GM12878 (cell line): ENCODE measurements at regions not wholly inside any gene's neighbourhood (a gene's known extent, or its start where the extent isn't known, plus 50 kb on each side); places are given as distances from the start of the nearest gene placed in this dataset.

Experiments used
- ATAC-seq: fragments of 200-7000 bp; cut with Tn5 transposase; 3 replicates; pipeline ENCODE4 v1.9.1; 2020; ENCODE audit warnings: mild to moderate bottlenecking, moderate library complexity
- BruUV-seq: library from RNA; stranded (reverse); fragments of 400-500 nt; replicated peaks from 2 replicates; lab custom pipeline; 2021; lab: Mats Ljungman, UMichigan
- CTCF ChIA-PET: fragments of 300-600 bp; sonication (Branson Sonifier 250); formaldehyde crosslinking; extraction: SDS; loops from one replicate; lab custom pipeline; 2021; ENCODE audit warnings: inconsistent platforms; lab: Yijun Ruan, JAX
- POLR2A ChIA-PET: fragments of 350-600 bp; formaldehyde crosslinking; extraction: SDS; loops from one replicate; lab custom pipeline; 2021; ENCODE audit warnings: inconsistent platforms; lab: Charles Lee
- RAD21 ChIA-PET: fragments of 300-600 bp; sonication (Branson Sonifier 250); formaldehyde crosslinking; loops from one replicate; lab custom pipeline; 2023; ENCODE audit warnings: antibody characterized with exemption; ENCODE audit not compliant: unreplicated experiment; lab: Charles Lee
- SMC1A ChIA-PET: fragments of 300-600 bp; sonication (Branson Sonifier 250); formaldehyde crosslinking; loops from one replicate; lab custom pipeline; 2023; ENCODE audit not compliant: unreplicated experiment, uncharacterized antibody; lab: Charles Lee
- DNase-seq: peaks from one replicate; pipeline ENCODE4 v3.0.0-alpha.2; 2011; ENCODE audit warnings: low read depth, low spot score
- FAIRE-seq: peaks from 3 replicates; lab custom pipeline; 2011; peaks lifted over from hg19 to GRCh38; lab: Jason Lieb, UNC
- H2AFZ ChIP-seq: 2 replicates; pipeline ENCODE4 v1.6.0; 2011; ENCODE audit warnings: low read depth, low read length, control low read depth; ENCODE audit not compliant: control insufficient read depth
- H3K27ac ChIP-seq: 2 replicates; pipeline ENCODE4 v1.5.1; 2011; ENCODE audit warnings: control low read depth; ENCODE audit not compliant: control insufficient read depth, insufficient read depth
- H3K27me3 ChIP-seq, 2 experiments: replicated peaks in 1 of 2; 2 replicates each; pipeline versions ENCODE4 v1.6.0 to v1.6.1; 2011; ENCODE audit warnings: low read length in 1 of 2; ENCODE audit not compliant: control insufficient read depth in 2 of 2, insufficient read depth in 2 of 2
- H3K36me3 ChIP-seq, 2 experiments: 2 replicates each; pipeline ENCODE4 v1.5.1; 2011; ENCODE audit warnings: low read length in 1 of 2; ENCODE audit not compliant: control insufficient read depth in 2 of 2, insufficient read depth in 2 of 2
- H3K4me1 ChIP-seq: 2 replicates; pipeline ENCODE4 v1.6.1; 2011; ENCODE audit warnings: mild to moderate bottlenecking, low read length, moderate library complexity, mixed read lengths; ENCODE audit not compliant: control insufficient read depth, insufficient read depth
- H3K4me2 ChIP-seq: 2 replicates; pipeline ENCODE4 v1.6.0; 2011; ENCODE audit warnings: control low read depth; ENCODE audit not compliant: control insufficient read depth, insufficient read depth
- H3K4me3 ChIP-seq: fragments of 200-600 bp; sonication (generic); 2 replicates; pipeline ENCODE4 v1.5.1; 2016
- H3K79me2 ChIP-seq: 2 replicates; pipeline ENCODE4 v1.6.0; 2011; ENCODE audit warnings: low read length; ENCODE audit not compliant: control insufficient read depth, insufficient read depth
- H3K9ac ChIP-seq: 2 replicates; pipeline ENCODE4 v1.8.0; 2011; ENCODE audit warnings: low read length, control low read depth, mixed read lengths; ENCODE audit not compliant: control insufficient read depth, insufficient read depth
- H3K9me3 ChIP-seq: replicated peaks from 3 replicates; pipeline ENCODE4 v1.5.1; 2011; ENCODE audit warnings: mild to moderate bottlenecking, low read length; ENCODE audit not compliant: control insufficient read depth, insufficient read depth
- H4K20me1 ChIP-seq: 2 replicates; pipeline ENCODE4 v1.6.0; 2011; ENCODE audit not compliant: control insufficient read depth, insufficient read depth
- BACH1 ChIP-seq: fragments of 450-650 bp; IDR thresholded peaks from 2 replicates; pipeline ENCODE4 v1.6.1; 2017; ENCODE audit warnings: mild to moderate bottlenecking, borderline replicate concordance
- HDAC2 ChIP-seq: fragments of 200-600 bp; sonication (generic); IDR thresholded peaks from 2 replicates; pipeline ENCODE4 v1.6.1; 2017
- HDAC6 ChIP-seq: fragments of 200-600 bp; sonication (generic); IDR thresholded peaks from one replicate; pipeline ENCODE4 v1.8.0; 2017; ENCODE audit warnings: antibody characterized with exemption; ENCODE audit not compliant: unreplicated experiment
- MTA2 ChIP-seq: fragments of 450-650 bp; IDR thresholded peaks from 2 replicates; pipeline ENCODE4 v1.6.1; 2016; ENCODE audit warnings: low read depth, mild to moderate bottlenecking, moderate library complexity
- MTA3 ChIP-seq: IDR thresholded peaks from 2 replicates; pipeline ENCODE4 v1.6.1; 2012; ENCODE audit warnings: low read length, inconsistent platforms, borderline replicate concordance
- NBN ChIP-seq: fragments of 450-650 bp; IDR thresholded peaks from 2 replicates; pipeline ENCODE4 v1.6.1; 2016
- POU2F2 ChIP-seq: IDR thresholded peaks from 3 replicates; pipeline ENCODE4 v1.6.1; 2011; ENCODE audit warnings: low read depth, mild to moderate bottlenecking, low read length, borderline replicate concordance
- SIN3A ChIP-seq: IDR thresholded peaks from 2 replicates; pipeline ENCODE4 v1.6.1; 2012; ENCODE audit warnings: low read depth, low read length, improper control_type of control experiment
- ZBED1 ChIP-seq: IDR thresholded peaks from 2 replicates; pipeline ENCODE4 v1.6.1; 2016; ENCODE audit warnings: borderline replicate concordance
- ZNF24 ChIP-seq: fragments of 450-650 bp; IDR thresholded peaks from 2 replicates; pipeline ENCODE4 v1.6.1; 2017; ENCODE audit warnings: antibody characterized with exemption, mild to moderate bottlenecking
- ZNF592 ChIP-seq: fragments of 450-650 bp; IDR thresholded peaks from 2 replicates; pipeline ENCODE4 v1.6.1; 2017; ENCODE audit warnings: mild to moderate bottlenecking, moderate library complexity
- ZNF687 ChIP-seq: fragments of 450-650 bp; IDR thresholded peaks from 2 replicates; pipeline ENCODE4 v1.6.1; 2017; ENCODE audit warnings: mild to moderate bottlenecking, moderate library complexity
- in situ Hi-C: fragments of 300-500 bp; cut with MboI; formaldehyde crosslinking; loops from 9 replicates; pipeline ENCODE4 v1.14.3; 2018; ENCODE audit warnings: mixed read lengths
- intact Hi-C: fragments of 100-400 bp; cut with micrococcal nuclease; formaldehyde crosslinking; loops from one replicate; pipeline ENCODE4 v1.14.2; 2022; ENCODE audit not compliant: unreplicated experiment

- no peak for TF ChIP-seq ZNF24
- no peak for TF ChIP-seq MTA3
- no peak for TF ChIP-seq NBN
- TF ChIP-seq HDAC2, result no peak
- TF ChIP-seq ZNF687, result no peak
These were observed 438.6 kb downstream of the ZEB2 start (continued) for GRCh38 chr2:144081272-144081671.

GRCh38 chr2:144079803-144080202, 440.1 kb downstream of the ZEB2 start:
- H3K27ac ChIP-seq, result no peak overlapping the region
- no peak overlapping the region for H3K9ac ChIP-seq
- FAIRE-seq, result no peak
- ChIA-PET CTCF (no interaction called here), POLR2A (no interaction called here), SMC1A (no interaction called here), RAD21 (no interaction called here)
- no peak overlapping the region for H3K4me3 ChIP-seq
- intact Hi-C loops, result no loop called here
- no peaks in the 10 kb centered on the region for H3K27me3 ChIP-seq
- no peaks in the 10 kb centered on the region for H3K36me3 ChIP-seq
- no peak for ATAC-seq
- no peak for DNase-seq
- in situ Hi-C loops, result no loop called here
- H2AFZ ChIP-seq, result no peak overlapping the region
- H3K9me3 ChIP-seq, result no peaks in the 10 kb centered on the region
- no peak overlapping the region for H3K4me2 ChIP-seq
- TF ChIP-seq ZNF592, result no peak
- TF ChIP-seq POU2F2, result no peak
- TF ChIP-seq HDAC6, result no peak
- no peak for TF ChIP-seq MTA2
- TF ChIP-seq SIN3A, result no peak
- TF ChIP-seq BACH1, result no peak
- TF ChIP-seq ZBED1, result no peak
- no TSS peak for BruUV-seq
- H4K20me1 ChIP-seq, result no peaks in the 10 kb centered on the region
- H3K79me2 ChIP-seq, result no peaks in the 10 kb centered on the region
- H3K4me1 ChIP-seq, result no peaks in the 10 kb centered on the region
